GM12865 (cell line): ENCODE measurements at regions not wholly inside any gene's neighbourhood (a gene's known extent, or its start where the extent isn't known, plus 50 kb on each side); places are given as distances from the start of the nearest gene placed in this dataset.

Experiments
- DNase-seq: peaks from one replicate; pipeline ENCODE4 v3.0.0; 2010; ENCODE audit warnings: low read depth
- H3K4me3 ChIP-seq: 2 replicates; pipeline ENCODE4 v1.5.1; 2011; ENCODE audit warnings: mild to moderate bottlenecking, low read depth, low read length, control low read depth
- TF ChIP-seq, protein P1 (sequence below): IDR thresholded peaks from 2 replicates; pipeline ENCODE4 v1.5.1; 2011; ENCODE audit warnings: low read length, control low read depth, low read depth, inconsistent platforms; ENCODE audit not compliant: insufficient read depth; ENCODE audit errors: missing control alignments

DNA sequence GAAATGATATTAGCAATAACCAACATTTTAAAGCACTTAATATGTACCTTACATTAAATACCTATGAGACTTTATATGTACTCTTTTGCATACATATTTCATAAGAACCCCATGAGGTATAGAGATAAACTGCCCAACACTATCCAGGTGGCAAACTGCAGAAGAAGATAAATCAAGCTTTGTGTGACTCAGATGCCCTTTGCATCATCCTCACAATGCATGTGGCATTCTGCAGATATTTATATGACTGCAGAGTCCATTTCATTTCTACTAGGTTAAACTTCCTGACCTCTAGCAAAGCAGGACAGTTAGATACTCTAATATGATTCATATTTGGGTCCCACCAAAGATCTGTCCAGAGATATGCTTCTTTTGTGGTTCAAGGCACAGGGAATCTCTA is 85.6 kb upstream of the RASGEF1B start:
- TF ChIP-seq, protein P1, sequence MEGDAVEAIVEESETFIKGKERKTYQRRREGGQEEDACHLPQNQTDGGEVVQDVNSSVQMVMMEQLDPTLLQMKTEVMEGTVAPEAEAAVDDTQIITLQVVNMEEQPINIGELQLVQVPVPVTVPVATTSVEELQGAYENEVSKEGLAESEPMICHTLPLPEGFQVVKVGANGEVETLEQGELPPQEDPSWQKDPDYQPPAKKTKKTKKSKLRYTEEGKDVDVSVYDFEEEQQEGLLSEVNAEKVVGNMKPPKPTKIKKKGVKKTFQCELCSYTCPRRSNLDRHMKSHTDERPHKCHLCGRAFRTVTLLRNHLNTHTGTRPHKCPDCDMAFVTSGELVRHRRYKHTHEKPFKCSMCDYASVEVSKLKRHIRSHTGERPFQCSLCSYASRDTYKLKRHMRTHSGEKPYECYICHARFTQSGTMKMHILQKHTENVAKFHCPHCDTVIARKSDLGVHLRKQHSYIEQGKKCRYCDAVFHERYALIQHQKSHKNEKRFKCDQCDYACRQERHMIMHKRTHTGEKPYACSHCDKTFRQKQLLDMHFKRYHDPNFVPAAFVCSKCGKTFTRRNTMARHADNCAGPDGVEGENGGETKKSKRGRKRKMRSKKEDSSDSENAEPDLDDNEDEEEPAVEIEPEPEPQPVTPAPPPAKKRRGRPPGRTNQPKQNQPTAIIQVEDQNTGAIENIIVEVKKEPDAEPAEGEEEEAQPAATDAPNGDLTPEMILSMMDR: no peak
- H3K4me3 ChIP-seq: no peak overlapping the region
- no peak for DNase-seq

DNA sequence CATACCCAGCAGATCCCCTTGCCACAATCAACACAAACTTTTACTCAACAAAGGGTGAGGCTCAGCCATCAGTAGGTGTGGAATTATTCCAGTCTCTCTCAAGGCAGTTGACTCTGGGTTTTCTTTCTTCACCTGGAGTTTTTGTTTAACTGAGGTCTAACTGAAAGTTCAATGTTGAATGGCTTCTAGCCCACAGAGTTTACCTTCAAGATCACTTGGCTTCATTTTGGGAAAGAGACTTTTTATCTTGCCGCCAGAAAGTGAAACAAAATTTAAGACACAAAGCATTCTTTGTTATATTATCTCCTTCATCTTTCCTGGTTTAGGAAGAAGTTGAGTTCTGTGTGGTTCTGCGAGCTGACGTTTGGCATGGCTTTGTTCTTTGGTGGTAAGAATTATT is 83.8 kb upstream of the RASGEF1B start:
- DNase-seq: no peak
- TF ChIP-seq, protein P1: no peak
- no peak overlapping the region for H3K4me3 ChIP-seq

DNA sequence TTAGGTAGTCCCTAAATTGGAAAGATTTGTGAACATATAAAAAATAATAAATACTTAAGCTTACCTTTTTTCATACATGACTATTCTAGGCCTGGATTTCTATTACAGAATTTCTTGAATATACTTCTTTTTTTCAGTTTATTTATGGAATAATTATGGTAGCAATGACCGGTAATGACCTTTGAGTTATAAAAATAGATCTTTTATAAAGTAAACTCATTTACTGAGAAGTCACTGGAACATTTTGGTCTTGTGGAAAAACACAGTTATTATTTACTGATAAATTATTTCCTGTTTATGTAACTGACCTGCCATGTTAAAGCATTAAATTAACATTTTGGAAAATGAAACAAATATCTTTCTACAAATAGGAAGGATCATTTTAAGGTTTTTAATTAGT is 80.4 kb upstream of the RASGEF1B start:
- DNase-seq: no peak
- TF ChIP-seq, protein P1: no peak
- no peak overlapping the region for H3K4me3 ChIP-seq

DNA sequence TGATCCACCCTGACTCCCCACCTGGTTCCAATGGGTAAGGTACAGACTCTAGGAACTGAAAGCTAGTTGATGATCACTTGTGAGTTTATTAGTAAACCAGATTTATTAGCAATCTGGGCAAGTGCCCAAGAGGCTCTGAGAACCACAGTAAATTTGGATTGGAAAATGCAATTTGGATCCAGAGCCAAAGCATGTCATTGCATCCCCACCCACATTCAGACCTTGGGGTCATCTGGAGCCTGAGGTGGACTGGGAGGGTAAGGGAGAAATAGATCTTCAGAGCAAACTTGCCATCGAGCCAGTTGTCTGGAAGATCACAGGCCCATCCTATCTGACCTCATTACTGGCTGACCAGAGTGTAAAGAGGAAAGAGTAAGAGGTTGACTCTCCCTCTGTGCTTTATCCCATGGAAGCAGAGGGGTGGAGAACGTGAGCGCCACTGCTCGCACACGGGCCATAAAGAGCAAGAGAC is 78.7 kb upstream of the RASGEF1B start:
- TF ChIP-seq, protein P1: no peak
- DNase-seq: no peak
- H3K4me3 ChIP-seq: no peak overlapping the region

DNA sequence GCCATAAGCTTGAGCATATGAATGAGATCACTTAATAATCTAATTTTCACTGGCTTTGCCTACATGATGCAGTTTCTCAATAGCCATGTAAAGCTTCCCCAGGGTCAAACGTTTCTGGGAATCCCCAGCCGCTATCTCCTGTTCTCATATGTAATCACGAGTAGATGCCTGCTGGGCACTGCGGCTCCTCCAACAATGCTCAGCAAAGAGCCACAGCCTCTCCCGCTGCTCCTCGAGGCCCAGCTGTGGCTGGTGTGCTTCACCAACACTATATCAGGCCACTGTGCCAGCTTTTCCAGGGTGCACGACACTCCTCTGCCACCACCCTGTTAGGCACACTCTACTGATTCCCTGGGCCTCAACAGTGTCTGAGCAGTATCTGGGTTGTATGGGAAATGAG is 78.3 kb upstream of the RASGEF1B start:
- no peak overlapping the region for H3K4me3 ChIP-seq
- no peak for DNase-seq
- TF ChIP-seq, protein P1: no peak

DNA sequence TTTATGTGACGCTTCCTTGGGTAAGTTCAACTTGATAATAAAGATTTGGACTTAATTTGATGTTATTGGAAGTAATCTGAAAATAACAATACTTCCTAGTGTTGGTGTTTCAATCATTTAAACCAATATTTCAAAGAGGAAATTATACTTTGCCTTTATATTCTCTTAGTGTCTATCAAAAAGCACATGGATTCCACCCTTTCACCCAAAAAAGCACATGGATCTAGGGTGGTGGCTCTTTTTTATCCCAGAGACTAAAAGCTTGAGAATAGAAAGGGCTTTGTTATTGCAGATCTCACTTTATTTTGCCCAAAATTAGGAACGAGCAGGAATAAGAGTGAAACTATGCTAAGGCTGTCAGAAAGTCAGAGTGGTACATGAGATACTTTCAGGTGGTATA is 75.1 kb upstream of the RASGEF1B start:
- TF ChIP-seq, protein P1: no peak
- DNase-seq: no peak
- no peak overlapping the region for H3K4me3 ChIP-seq

DNA sequence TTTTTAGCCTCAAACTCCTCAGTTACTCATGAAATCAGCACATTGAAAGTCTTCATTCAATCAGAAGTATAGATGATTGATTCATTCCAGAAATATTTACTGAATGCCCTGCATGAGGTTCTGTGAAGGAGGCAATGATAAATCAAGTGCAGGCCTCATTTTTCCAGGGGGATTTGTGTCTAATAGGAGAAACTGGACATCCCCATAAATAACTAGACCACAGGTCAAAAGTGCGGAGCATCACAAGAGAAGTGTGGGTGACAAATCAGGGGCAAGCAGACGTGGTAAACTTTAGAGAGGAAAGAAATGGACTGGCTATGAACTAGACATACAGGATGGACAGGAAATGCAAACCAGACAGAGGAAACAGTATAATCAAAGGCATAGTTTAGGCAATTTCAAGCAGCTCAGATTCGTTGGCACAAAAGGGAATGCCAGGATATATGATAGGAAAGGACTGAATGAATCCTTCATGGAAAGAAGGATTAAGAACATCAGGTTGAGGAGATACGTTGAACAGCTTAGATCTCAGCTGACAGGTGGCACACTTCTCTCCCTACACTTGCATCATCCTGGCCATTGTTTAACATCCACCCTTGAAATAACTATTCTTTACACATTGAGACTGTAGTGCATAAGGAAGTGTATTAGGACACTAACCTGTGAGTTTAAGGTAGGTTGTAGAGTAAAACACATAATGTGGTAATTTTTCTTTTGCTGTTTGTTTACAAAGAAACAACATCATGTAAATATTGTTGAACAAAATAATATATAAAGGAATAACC is 69.6 kb upstream of the RASGEF1B start:
- no peak overlapping the region for H3K4me3 ChIP-seq
- no peak for DNase-seq
- TF ChIP-seq, protein P1: no peak
